Right lobe of liver (tissue), 4 donors: ENCODE measurements at regions not wholly inside any gene's neighbourhood (a gene's known extent, or its start where the extent isn't known, plus 50 kb on each side); places are given as distances from the start of the nearest gene placed in this dataset.

Experiments
- POLR2A ChIP-seq: fragments of 450-650 bp; IDR thresholded peaks from one replicate; pipeline ENCODE4 v1.6.1; 2017; ENCODE audit warnings: antibody characterized with exemption, mild to moderate bottlenecking
- TF ChIP-seq, protein P1 (sequence below), 4 donors: fragments of 200-600 bp in 3 of 4; fragments of 450-650 bp in 1 of 4; IDR thresholded peaks; one replicate each; pipeline versions ENCODE4 v1.5.1 to v1.8.0; 2016 to 2022; ENCODE audit warnings: antibody characterized with exemption in 4 of 4, mild to moderate bottlenecking in 2 of 4
- donor health status: DM: no; HTN: no; CAD: no.
- donor health status: DM: no; HTN: no; CAD: no.
- donor health status: DM: no; HTN: yes; CAD: no.

DNA sequence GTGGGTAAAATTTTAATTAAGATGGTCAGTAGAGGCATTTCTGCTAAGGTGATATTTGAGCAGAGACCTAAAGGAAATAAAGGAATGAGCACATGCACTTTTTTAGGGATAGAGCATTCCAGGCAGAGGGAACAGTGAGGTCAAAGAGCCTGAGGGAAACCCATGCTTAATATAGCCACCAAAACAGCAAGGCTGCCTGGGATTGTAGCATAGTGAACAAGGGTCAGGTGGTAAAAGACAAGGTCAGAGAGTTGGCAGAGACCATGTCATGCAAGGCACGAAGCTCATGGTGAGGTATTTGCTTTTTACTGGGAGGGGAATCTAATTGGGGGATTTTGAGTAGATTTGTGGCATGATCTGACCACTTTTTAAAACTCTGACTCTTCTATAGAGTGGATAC is 344.6 kb upstream of the LRRC7 start:
- TF ChIP-seq, protein P1, sequence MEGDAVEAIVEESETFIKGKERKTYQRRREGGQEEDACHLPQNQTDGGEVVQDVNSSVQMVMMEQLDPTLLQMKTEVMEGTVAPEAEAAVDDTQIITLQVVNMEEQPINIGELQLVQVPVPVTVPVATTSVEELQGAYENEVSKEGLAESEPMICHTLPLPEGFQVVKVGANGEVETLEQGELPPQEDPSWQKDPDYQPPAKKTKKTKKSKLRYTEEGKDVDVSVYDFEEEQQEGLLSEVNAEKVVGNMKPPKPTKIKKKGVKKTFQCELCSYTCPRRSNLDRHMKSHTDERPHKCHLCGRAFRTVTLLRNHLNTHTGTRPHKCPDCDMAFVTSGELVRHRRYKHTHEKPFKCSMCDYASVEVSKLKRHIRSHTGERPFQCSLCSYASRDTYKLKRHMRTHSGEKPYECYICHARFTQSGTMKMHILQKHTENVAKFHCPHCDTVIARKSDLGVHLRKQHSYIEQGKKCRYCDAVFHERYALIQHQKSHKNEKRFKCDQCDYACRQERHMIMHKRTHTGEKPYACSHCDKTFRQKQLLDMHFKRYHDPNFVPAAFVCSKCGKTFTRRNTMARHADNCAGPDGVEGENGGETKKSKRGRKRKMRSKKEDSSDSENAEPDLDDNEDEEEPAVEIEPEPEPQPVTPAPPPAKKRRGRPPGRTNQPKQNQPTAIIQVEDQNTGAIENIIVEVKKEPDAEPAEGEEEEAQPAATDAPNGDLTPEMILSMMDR (IDR thresholded peaks at IDR 0.05): no peak
- TF ChIP-seq POLR2A: no peak
